ENCODE measurements at regions not wholly inside any gene's neighbourhood (a gene's known extent, or its start where the extent isn't known, plus 50 kb on each side); places are given as distances from the start of the nearest gene placed in this dataset.
"Not testable (repeated sequence)": the region's sequence is repeated elsewhere in the genome, so short reads cannot be mapped to it uniquely, and the experiment has no call there.

- no peak for DNase-seq
Measured at GRCh38 chr6:51430589-51430988, 611.9 kb downstream of the TFAP2B start.

DNA sequence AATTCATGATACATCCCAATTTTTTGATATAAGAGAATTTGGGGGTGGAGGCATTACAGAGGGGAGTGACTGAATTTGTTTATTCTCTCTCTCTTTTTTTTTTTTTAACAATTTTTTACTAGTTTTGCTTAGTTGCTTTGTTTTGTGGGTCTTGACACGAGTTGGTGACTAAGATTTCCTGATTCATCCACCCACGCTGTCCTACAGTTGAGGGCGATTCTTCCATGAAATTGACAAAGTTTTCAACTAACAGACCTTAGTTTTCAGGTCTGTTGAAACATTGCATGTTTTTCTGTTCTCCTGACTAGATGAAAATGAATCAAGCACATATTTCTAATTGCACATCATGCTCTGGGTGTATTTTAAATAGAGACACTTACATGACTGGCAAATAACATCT lies 613.8 kb downstream of the TFAP2B start:
- DNase-seq, result no peak

GRCh38 chr6:51450248-51450957 lies 631.7 kb downstream of the TFAP2B start:
- DNase-seq, result no peak

DNA sequence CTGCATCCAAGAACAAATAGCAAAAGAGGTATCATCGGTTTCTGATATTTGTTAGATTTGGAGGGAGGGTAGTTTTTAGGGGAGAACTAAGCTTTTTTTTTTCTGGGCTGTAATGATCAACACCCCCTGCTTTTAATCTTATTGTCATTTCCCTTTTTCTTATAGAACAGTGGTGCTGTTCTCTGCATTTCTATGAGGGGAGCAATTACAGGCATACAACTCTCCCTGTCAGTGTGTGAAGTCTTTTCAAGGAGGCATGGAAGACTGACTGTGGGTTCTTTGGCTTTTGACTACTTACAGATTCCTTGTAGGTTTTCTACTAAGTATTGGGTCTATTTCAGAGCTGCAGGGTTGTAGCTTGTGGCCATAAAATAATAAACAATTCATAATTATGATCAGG lies 632.3 kb downstream of the TFAP2B start:
- no peak for DNase-seq

DNA sequence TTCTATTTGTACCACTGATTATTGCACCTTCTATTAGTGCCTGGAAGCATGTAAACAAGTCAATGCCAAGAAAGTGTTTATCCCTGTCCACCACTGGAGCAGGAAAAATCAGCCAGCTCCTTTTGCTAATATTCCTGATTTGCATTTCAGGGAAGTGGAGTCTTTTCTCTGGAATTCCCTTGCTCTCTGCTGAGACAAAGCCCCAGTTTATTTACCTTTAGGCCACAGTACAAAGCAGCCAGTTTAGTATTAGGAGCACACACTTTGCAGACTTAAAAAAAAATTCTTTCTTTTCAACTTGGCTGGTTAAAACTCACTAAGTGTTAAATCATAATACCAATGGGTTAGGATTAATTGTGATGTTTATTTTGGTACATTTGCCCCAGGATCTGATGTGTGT lies 631.1 kb downstream of the PKHD1 start:
- DNase-seq, result no peak

DNA sequence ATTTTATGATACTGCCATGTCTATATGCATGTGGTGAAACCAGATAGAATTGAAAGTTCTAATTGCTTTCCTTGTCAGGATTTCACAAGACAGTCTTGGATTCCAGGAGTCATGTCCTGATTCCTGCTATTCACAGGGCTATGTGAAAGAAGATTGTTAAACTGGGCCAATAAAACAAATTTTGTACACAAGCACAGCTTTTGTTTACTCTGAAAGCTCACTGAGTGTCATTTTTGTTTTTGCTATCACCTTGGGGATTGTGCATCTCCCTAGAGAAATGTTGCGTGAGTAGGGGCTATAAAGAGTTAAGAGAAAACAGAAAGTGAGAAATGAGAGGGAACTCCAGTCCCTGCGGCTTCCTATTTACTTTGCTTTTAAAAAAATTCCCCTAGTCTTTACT lies 627.5 kb downstream of the PKHD1 start:
- DNase-seq, result no peak

DNA sequence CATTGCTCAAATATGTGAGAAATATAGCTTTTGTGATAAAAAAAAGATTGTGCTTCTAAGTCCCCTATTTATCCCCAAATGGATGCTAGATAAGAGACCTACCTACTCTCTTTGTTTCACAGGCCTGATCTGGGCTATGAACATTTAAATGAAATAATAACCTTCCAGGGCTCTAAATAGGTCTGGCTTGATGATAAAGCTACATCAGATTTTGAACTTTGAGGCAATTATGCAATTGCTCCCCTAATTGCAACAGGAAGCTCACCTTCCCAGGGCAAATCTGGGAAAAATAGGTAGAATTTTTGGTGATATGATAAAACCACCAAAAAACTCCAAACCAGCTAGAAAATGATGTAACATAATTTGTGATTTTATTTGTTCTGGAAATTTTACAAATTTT lies 624.5 kb downstream of the PKHD1 start:
- no peak for DNase-seq

DNA sequence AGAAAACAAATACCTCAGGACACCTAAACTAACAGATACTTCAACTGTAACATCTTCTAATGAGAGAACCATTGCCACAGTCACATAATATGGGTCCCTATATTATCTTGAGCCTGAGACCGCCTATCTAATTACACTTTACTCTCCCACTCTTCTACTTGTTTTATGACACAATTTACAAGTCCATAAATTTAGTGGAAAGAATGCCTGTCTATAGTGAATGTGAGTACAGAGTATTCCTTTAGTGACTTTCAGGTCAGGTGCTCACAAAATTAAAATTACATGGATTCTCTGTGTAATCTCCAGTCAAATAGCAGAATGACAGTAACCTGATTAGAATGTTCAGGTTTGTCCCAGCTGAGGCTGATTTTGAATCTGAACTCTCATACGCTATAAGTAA lies 624.1 kb downstream of the PKHD1 start:
- no peak for DNase-seq

DNA sequence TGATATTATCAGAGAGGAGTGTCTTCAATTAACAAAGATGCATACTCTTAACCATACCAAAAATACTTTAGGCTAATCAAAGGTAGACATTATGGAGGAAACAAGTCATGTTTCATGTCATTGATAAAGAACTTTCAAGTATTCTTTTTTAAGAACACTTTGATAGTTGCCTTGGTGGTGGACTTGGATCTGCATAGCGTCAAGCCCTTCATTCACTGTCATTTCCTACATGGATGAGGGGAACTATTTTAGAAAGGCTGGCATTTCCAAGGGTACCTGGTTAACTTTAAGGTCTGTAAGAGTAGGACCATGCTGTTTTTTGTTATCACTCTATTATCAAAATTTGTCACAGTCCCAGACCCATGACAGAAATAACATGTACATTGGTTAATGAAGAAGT lies 622.5 kb downstream of the PKHD1 start:
- DNase-seq, result no peak

- no peak for DNase-seq
Measured at GRCh38 chr6:51466427-51466826, 621.0 kb downstream of the PKHD1 start.

- DNase-seq, result no peak
Measured at GRCh38 chr6:51467231-51467952, 620.0 kb downstream of the PKHD1 start.

- DNase-seq, result no peak
Measured at GRCh38 chr6:51468704-51469103, 618.7 kb downstream of the PKHD1 start.

DNA sequence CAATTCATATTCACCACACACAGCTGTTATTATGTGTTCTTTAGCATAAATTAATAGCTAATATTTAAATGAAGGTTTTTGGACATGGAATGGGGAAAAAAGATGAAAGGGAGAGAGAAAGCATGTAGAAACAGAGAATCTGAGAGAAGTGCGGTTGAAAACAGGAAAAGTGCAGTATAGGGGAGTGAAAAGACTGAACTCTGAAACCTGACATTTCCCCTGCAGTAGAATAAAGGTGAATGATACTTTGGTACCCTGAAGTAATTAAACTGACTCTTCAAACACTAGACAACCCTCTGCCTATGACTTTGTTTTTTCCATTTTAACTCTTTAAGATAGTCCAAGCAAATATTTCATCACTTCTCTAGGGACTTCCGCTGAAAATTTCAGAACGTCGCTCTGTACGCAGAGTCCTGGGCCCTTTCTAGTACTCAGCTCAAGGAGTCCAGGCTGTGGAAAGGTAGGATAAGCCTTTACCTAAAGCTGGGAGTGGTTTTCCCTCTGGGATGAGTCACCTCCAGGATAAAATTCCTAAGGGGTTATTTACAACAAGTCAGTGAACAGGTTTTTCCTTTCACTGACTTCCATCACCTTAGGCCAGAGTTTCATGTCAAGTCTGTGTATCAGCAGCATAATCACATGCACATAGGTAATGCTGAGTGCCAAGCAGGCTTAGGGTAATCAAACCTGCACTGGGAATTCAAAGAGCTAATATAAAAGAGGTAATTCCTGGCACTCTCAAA lies 614.5 kb downstream of the PKHD1 start:
- peak; percentile 10 for DNase-seq

DNA sequence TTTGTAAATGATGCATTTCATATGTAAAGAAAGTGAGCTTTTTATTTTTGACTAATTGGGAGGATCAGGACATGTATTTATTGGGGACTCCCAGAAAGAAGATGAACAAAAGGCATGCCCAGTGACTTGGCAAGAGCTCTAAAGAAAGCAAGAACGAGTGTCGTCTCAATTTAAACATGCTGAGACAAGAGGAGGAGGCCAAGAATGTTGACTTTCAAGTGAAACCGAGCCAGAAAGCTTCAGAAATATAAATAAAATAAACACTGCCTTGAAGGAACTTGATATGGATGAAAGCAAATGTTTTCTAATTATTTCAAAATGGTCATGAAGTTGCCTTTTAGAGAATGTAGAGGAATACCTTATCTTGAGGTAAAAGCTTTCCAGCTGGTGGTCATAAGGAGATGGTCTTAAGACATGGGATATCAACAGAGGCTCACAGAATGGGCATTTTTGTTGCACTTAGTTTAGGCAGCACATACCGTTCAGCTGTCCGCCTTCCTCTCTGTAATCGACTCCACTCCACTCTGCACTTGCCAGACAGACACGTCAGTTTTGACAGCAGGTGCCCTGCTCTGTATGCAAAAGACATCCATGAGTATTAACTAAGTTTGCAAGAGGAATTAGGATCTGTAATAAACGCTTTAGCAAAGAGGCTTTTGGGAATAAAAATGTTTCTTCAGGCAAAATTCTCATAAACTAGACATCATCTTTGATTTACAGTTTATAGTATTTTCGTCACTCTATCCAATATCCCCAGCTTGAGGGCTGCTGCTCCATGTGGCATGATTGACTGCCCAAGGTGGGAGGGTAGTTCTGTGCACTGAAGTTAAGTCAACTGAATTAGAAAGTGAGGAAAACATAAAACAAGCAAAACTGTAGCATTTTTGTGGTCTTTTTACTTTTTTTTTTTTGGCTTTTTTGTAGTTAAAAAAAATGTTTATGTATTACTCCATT lies 613.1 kb downstream of the PKHD1 start:
- no peak for DNase-seq

- no peak for DNase-seq
Measured at GRCh38 chr6:51477711-51478311, 609.6 kb downstream of the PKHD1 start.

DNA sequence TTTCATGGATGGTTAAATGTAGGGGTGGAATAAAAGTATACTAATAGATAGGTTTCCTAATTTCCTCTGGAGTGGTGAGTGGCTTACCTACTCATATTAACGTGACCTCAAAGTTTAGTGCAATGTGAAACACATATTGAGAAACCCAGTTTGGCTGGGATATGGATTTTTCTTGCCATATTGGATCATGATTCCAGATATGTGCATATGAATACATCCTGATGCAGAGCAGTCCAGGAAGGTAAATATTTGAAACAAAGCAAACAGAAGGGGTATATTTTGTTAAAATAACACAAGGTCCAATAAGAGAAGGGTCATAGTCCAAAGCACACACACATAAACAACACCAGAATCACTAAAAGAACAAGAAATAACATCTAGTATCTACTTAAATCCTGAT lies 608.1 kb downstream of the PKHD1 start:
- no peak for DNase-seq

DNA sequence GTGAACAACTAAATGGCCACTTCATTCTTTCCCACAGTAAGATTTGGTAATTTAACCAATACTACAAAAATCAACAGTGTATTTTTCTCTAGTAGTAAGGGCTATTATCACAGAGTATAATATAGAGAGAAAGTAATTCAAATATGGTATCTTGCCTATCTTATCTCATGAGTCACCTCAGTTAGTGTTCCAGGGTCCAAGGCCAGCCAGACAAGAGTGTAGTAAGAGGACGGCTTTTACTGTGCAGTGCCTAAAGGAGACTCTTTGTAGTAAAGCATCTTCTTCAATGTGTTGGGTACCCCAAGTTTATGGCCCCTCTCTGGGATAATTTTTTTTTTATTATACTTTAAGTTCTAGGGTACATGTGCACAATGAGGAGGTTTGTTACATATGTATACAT lies 607.4 kb downstream of the PKHD1 start:
- no peak for DNase-seq

DNA sequence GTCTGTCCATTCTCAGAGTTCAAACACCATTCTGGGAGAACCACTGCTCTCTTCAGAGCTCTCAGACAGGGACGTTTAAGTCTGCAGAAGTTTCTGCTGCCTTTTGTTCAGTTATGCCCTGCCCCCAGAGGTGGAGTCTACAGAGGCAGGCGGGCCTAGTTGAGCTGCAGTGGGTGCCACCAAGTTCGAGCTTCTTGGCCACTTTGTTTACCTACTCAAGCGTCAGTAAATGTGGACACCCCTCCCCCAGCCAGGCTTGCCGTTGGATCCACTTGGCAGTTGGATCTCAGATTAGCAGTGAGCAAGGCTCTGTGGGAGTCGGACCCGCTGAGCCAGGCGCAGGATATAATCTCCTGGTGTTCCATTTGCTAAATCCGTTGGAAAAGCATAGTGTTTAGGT lies 601.5 kb downstream of the PKHD1 start:
- DNase-seq, result not testable (repeated sequence)

GRCh38 chr6:51487937-51488336 lies 599.5 kb downstream of the PKHD1 start:
- DNase-seq, result no peak

DNA sequence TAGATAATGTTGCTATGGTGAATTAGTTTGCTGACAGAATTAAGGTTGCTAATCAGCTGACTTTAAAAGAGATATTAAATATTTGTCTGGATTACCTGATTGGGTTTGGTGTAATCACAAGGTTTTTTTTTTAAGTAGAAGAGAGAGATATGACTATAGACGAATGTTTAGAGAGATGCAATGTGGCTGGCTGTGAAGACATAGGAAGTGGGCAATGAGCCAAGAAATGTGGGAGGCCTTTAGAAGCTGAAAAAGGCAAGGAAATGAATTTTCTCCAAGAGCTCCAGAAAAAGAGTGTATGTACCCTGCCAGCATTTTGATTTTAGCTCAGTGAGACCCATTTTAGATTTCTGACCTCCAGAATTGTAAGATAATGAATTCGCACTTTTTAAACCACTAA lies 598.3 kb downstream of the PKHD1 start:
- DNase-seq, result peak; percentile 10

GRCh38 chr6:51490101-51490500 lies 597.3 kb downstream of the PKHD1 start:
- DNase-seq, result no peak

DNA sequence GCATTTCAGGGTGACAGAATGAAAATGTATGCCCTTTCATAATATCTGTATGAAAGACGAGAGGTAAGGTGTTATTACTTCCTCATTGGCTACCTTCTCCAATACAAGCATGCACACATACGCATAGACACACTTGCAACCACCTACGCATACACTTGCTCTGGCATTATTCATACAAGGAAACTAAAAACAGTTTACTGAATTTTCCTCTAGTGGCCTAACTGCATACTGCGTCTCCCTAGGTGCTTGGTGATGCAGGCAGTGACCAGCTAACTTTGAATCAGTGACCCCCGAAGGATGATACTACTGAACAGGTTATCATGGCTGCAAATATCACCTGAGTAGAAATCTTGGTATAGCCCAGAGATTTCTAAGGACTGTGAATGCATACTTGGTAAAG lies 593.1 kb downstream of the PKHD1 start:
- no peak for DNase-seq

All from COR-L47 (cell line).